CD14-positive monocyte (primary cell): ENCODE measurements at regions not wholly inside any gene's neighbourhood (a gene's known extent, or its start where the extent isn't known, plus 50 kb on each side); places are given as distances from the start of the nearest gene placed in this dataset.

Experiments used
- DNase-seq, 3 donors: peaks; one replicate each; pipeline ENCODE4 v3.0.0-alpha.2; 2011 to 2022
- H2AFZ ChIP-seq: 2 replicates; pipeline ENCODE4 v1.6.0; 2012; ENCODE audit warnings: mild to moderate bottlenecking, low read depth, low read length, inconsistent platforms; ENCODE audit not compliant: insufficient read depth, poor library complexity, severe bottlenecking
- H3K27ac ChIP-seq, 2 donors: 1 replicate in 1 of 2; 2 replicates in 1 of 2; pipeline ENCODE4 v1.5.1; 2012 to 2013; ENCODE audit warnings: low read length in 2 of 2, control low read depth in 1 of 2, inconsistent platforms in 1 of 2, low read depth in 1 of 2, mild to moderate bottlenecking in 1 of 2
- H3K27me3 ChIP-seq, 2 donors: one replicate each; pipeline versions ENCODE4 v1.6.0 to v1.6.1; 2011 to 2013; ENCODE audit warnings: low read length in 2 of 2; ENCODE audit not compliant: control insufficient read depth in 2 of 2, insufficient read depth in 2 of 2
- H3K36me3 ChIP-seq, 2 donors: replicated peaks in 1 of 2; 1 replicate in 1 of 2; 2 replicates in 1 of 2; pipeline versions ENCODE4 v1.5.1 to v1.6.1; 2012 to 2013; ENCODE audit warnings: low read length in 2 of 2, control low read depth in 1 of 2, inconsistent platforms in 1 of 2, mild to moderate bottlenecking in 1 of 2; ENCODE audit not compliant: insufficient read depth in 2 of 2, control insufficient read depth in 1 of 2
- H3K4me1 ChIP-seq, 2 donors: 1 replicate in 1 of 2; 2 replicates in 1 of 2; pipeline versions ENCODE4 v1.5.1 to v1.6.1; 2012 to 2013; ENCODE audit warnings: low read length in 2 of 2, control low read depth in 1 of 2, inconsistent platforms in 1 of 2, mild to moderate bottlenecking in 1 of 2, moderate library complexity in 1 of 2; ENCODE audit not compliant: insufficient read depth in 2 of 2, control insufficient read depth in 1 of 2
- H3K4me2 ChIP-seq: replicated peaks from 2 replicates; pipeline ENCODE3; 2012; ENCODE audit warnings: low read length, moderate library complexity, mild to moderate bottlenecking; ENCODE audit not compliant: poor library complexity, severe bottlenecking; ENCODE audit errors: extremely low read depth
- H3K4me3 ChIP-seq, 3 experiments: fragments of 200-600 bp in 1 of 3; sonication (generic) in 1 of 3; replicated peaks in 1 of 3; 1 replicate in 2 of 3; 2 replicates in 1 of 3; pipeline ENCODE4 v1.5.1; 2011 to 2013; ENCODE audit warnings: low read length in 3 of 3, mild to moderate bottlenecking in 3 of 3, control low read depth in 2 of 3, low read depth in 2 of 3, inconsistent platforms in 1 of 3, moderate library complexity in 1 of 3
- H3K79me2 ChIP-seq: 2 replicates; pipeline ENCODE4 v1.6.0; 2012; ENCODE audit warnings: mild to moderate bottlenecking, control low read depth, inconsistent platforms, low read length, moderate library complexity; ENCODE audit not compliant: insufficient read depth
- H3K9ac ChIP-seq: 2 replicates; pipeline ENCODE4 v1.6.0; 2017; ENCODE audit warnings: low read length, mild to moderate bottlenecking; ENCODE audit not compliant: insufficient read depth, poor library complexity, severe bottlenecking
- H3K9me3 ChIP-seq, 2 donors: replicated peaks in 1 of 2; 1 replicate in 1 of 2; 2 replicates in 1 of 2; pipeline versions ENCODE4 v1.5.1 to v1.6.1; 2012 to 2013; ENCODE audit warnings: low read length in 2 of 2, control low read depth in 1 of 2; ENCODE audit not compliant: control insufficient read depth in 1 of 2, insufficient read depth in 1 of 2
- H4K20me1 ChIP-seq: 2 replicates; pipeline ENCODE4 v1.6.0; 2012; ENCODE audit warnings: mild to moderate bottlenecking, low read length, control low read depth, moderate library complexity; ENCODE audit not compliant: insufficient read depth
- H3K27ac Mint-ChIP-seq, 7 donors: one replicate each; pipeline ENCODE4 v1.8.0; 2020; ENCODE audit warnings: mild to moderate bottlenecking in 7 of 7, mixed read lengths in 7 of 7, moderate library complexity in 6 of 7, inconsistent platforms in 2 of 7
- H3K27me3 Mint-ChIP-seq, 3 donors: one replicate each; pipeline ENCODE4 v1.8.0; 2021 to 2022; ENCODE audit warnings: low read depth in 3 of 3, mild to moderate bottlenecking in 3 of 3, mixed read lengths in 3 of 3, moderate library complexity in 3 of 3, inconsistent platforms in 1 of 3
- H3K36me3 Mint-ChIP-seq, 2 donors: one replicate each; pipeline ENCODE4 v1.8.0; 2020; ENCODE audit warnings: mixed read lengths in 2 of 2, inconsistent platforms in 1 of 2, mild to moderate bottlenecking in 1 of 2
- H3K4me1 Mint-ChIP-seq: one replicate; pipeline ENCODE4 v1.8.0; 2020; ENCODE audit warnings: mild to moderate bottlenecking, mixed read lengths
- H3K4me3 Mint-ChIP-seq, 2 donors: one replicate each; pipeline ENCODE4 v1.8.0; 2020; ENCODE audit warnings: mild to moderate bottlenecking in 2 of 2, mixed read lengths in 2 of 2, moderate library complexity in 1 of 2
- H3K9me3 Mint-ChIP-seq, 7 donors: one replicate each; pipeline ENCODE4 v1.8.0; 2020 to 2022; ENCODE audit warnings: mixed read lengths in 7 of 7, mild to moderate bottlenecking in 6 of 7, moderate library complexity in 6 of 7, inconsistent platforms in 2 of 7
- CTCF ChIP-seq: fragments of 200-600 bp; IDR thresholded peaks from one replicate; pipeline ENCODE4 v1.8.0; 2022; ENCODE audit warnings: antibody characterized with exemption, mild to moderate bottlenecking
- WGBS: methylation state at CpG from one replicate; pipeline ENCODE4 v1.1.5; 2013; ENCODE audit warnings: missing lambda C conversion rate; ENCODE audit not compliant: insufficient coverage; 5-methylcytosine and 5-hydroxymethylcytosine counted together
- intact Hi-C, 2 donors: fragments of 100-400 bp; cut with micrococcal nuclease; formaldehyde crosslinking; loops; one replicate each; pipeline versions ENCODE4 v1.15.0 to v1.15.1; 2023

DNA sequence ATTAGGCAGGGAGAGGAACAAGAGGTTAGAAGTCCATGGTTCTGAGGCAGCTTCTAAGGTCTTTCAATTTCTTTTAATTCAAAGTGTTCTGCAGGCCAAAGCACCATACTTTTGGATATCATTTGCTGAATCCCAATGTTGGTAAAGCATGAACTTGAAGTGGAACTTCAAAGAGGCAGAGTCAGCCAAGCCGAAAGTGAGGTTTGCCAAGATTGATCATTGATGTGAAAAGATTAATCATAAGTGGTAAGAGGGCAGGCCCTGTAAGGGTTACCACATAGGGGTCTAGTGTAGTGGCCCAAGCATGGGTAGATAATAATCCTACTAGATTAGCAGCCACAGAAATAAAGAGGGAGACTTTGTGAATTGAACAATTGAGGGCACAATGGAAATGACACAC, 191.7 kb upstream of the DIO2 start:
- H3K27ac ChIP-seq: no peak overlapping the region
- Mint-ChIP-seq H3K27me3 (peaks cover 0 to 3% (median 0%) of the 10 kb centered on the region in 3 donors), H3K9me3 (peaks cover 2 to 9% (median 4%) of the 10 kb centered on the region in 7 donors), H3K36me3 (no peaks in the 10 kb centered on the region), H3K4me3 (no peak overlapping the region), H3K27ac (no peak overlapping the region), H3K4me1 (no peaks in the 10 kb centered on the region)
- H3K9ac ChIP-seq: no peak overlapping the region
- H2AFZ ChIP-seq: no peak overlapping the region
- no peaks in the 10 kb centered on the region for H4K20me1 ChIP-seq
- TF ChIP-seq CTCF: no peak
- 100% methylated on average over 1 of the region's 1 CpG for WGBS
- no peaks in the 10 kb centered on the region for H3K36me3 ChIP-seq
- no peaks in the 10 kb centered on the region for H3K4me1 ChIP-seq
- no peak overlapping the region for H3K4me2 ChIP-seq
- no peak overlapping the region for H3K4me3 ChIP-seq
- H3K27me3 ChIP-seq: no peaks in the 10 kb centered on the region
- intact Hi-C loops: no loop called here
- H3K79me2 ChIP-seq: no peaks in the 10 kb centered on the region
- DNase-seq: no peak
- H3K9me3 ChIP-seq: peaks cover 0 to 5% of the 10 kb centered on the region in 2 donors

DNA sequence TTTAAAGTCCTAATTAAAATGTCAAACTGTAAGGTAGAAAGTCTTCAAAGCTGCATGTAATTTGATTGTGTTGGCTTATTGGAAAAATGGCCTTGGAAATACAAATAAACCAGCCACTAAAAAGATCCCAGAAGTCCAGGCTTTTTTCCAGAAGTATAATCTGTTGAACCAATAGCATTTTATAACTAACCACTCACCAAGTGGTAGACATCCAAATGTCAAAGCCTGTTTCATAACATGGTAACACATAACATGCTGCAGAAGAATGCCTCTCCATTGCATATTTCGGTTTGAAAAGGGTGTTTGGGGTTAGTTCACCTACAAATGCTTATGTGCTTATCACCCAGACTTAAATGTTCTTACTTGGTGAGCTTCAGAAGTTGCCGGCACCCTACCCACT, 183.7 kb upstream of the DIO2 start:
- Histone ChIP-seq H3K9ac (no peak overlapping the region), H3K27me3 (no peaks in the 10 kb centered on the region), H4K20me1 (no peaks in the 10 kb centered on the region), H3K4me3 (no peak overlapping the region), H3K27ac (no peak overlapping the region), H3K4me1 (no peaks in the 10 kb centered on the region), H3K36me3 (no peaks in the 10 kb centered on the region), H3K4me2 (no peak overlapping the region), H3K79me2 (no peaks in the 10 kb centered on the region), H2AFZ (no peak overlapping the region), H3K9me3 (no peaks in the 10 kb centered on the region)
- WGBS: no CpG with 5 or more reads among the region's 2 CpGs
- no peak for TF ChIP-seq CTCF
- Mint-ChIP-seq H3K27me3 (no peaks in the 10 kb centered on the region), H3K9me3 (peaks cover 0 to 3% (median 0%) of the 10 kb centered on the region in 7 donors), H3K4me3 (no peak overlapping the region), H3K27ac (no peak overlapping the region), H3K4me1 (no peaks in the 10 kb centered on the region), H3K36me3 (no peaks in the 10 kb centered on the region)
- no peak for DNase-seq
- intact Hi-C loops: no loop called here
